ENCODE measurements at regions not wholly inside any gene's neighbourhood (a gene's known extent, or its start where the extent isn't known, plus 50 kb on each side); places are given as distances from the start of the nearest gene placed in this dataset.
"Not testable (repeated sequence)": the region's sequence is repeated elsewhere in the genome, so short reads cannot be mapped to it uniquely, and the experiment has no call there.

- Histone ChIP-seq H3K27me3 (ENCODE audit: insufficient read depth in 3 of 3, low read length in 2 of 3) (no peaks in the 10 kb centered on the region), H3K4me1 (no peaks in the 10 kb centered on the region), H3K9me3 (no peaks in the 10 kb centered on the region), H3K4me3 (no peak overlapping the region), H3K36me3 (ENCODE audit: insufficient read depth in 1 of 2, low read depth in 1 of 2) (no peaks in the 10 kb centered on the region), H3K27ac (no peak overlapping the region)
- intact Hi-C loops (cut with DNase I): no loop called here
- ATAC-seq: no peak
- no peak for DNase-seq
- no peak for TF ChIP-seq CTCF (IDR thresholded peaks at IDR 0.05)
- 36 to 37% (median 37%) methylated on average over 2 of the region's 2 CpGs for WGBS, 3 donors
These were observed 65.3 kb downstream of the CDO1 start for GRCh38 chr5:115751176-115751575.

- Histone ChIP-seq H3K4me3 (no peak overlapping the region), H3K27me3 (ENCODE audit: insufficient read depth in 3 of 3, low read length in 2 of 3) (no peaks in the 10 kb centered on the region), H3K4me1 (no peaks in the 10 kb centered on the region), H3K36me3 (ENCODE audit: insufficient read depth in 1 of 2, low read depth in 1 of 2) (no peaks in the 10 kb centered on the region), H3K27ac (no peak overlapping the region), H3K9me3 (peaks cover 9% of the 10 kb centered on the region)
- ATAC-seq: no peak
- intact Hi-C loops (cut with DNase I): no loop called here
- TF ChIP-seq CTCF (IDR thresholded peaks at IDR 0.05): no peak
- WGBS, 3 donors: 53 to 64% (median 63%) methylated on average over 1 of the region's 1 CpG
- DNase-seq: no peak
These were observed 67.4 kb downstream of the CDO1 start for GRCh38 chr5:115749016-115749415.

DNA sequence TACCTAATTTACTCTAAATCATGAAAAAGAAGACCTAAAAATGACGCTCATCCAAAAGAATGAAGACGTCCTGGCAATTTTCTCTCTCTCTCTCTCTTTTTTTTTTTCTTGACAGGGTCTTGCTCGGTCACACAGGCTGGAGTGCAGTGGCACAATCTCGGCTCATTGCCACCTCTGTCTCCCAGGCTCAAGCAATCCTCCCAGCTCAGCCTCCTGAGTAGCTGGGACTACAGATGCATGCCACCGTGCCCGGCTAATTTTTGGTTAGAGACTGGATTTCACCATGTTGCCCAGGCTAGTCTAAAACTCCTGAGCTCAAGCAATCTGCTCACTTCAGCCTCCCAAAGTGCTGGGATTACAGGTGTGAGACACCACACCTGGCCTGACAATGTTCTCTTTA, 77.2 kb downstream of the CDO1 start:
- ATAC-seq; H3K9me3 ChIP-seq; H3K27ac ChIP-seq; H3K36me3 ChIP-seq (ENCODE audit: insufficient read depth in 1 of 2, low read depth in 1 of 2); H3K27me3 ChIP-seq (ENCODE audit: insufficient read depth in 3 of 3, low read length in 2 of 3); intact Hi-C loops (cut with DNase I); DNase-seq; H3K4me1 ChIP-seq; H3K4me3 ChIP-seq: not testable (repeated sequence)
- 83 to 89% (median 84%) methylated on average over 6 of the region's 6 CpGs for WGBS, 3 donors

DNA sequence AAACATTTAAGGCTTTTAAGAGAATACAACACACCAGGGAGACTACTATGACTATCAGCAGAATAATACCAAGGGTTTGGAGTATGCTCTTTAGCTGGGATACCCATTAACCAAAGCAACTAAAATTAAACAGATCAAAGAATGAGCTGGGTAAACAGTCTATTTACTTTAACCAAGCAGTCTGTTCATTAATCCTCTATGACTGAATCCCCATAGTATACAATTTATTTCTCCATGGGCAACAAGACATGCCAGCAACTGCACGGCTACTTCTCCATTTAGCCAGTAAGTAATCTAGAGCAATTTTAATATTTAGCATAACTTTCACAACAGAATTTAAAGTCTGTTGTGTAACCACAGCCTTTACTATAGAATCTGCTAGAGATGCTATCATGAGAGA, 77.6 kb downstream of the CDO1 start:
- Histone ChIP-seq H3K36me3 (ENCODE audit: insufficient read depth in 1 of 2, low read depth in 1 of 2) (no peaks in the 10 kb centered on the region), H3K9me3 (peaks cover 7% of the 10 kb centered on the region), H3K27ac (no peak overlapping the region), H3K4me3 (no peak overlapping the region), H3K4me1 (no peaks in the 10 kb centered on the region), H3K27me3 (ENCODE audit: insufficient read depth in 3 of 3, low read length in 2 of 3) (no peaks in the 10 kb centered on the region)
- 50 to 88% (median 87%) methylated on average over 1 of the region's 1 CpG for WGBS, 3 donors
- no peak for DNase-seq
- ATAC-seq: no peak
- TF ChIP-seq CTCF (IDR thresholded peaks at IDR 0.05): no peak
- intact Hi-C loops (cut with DNase I): no loop called here

DNA sequence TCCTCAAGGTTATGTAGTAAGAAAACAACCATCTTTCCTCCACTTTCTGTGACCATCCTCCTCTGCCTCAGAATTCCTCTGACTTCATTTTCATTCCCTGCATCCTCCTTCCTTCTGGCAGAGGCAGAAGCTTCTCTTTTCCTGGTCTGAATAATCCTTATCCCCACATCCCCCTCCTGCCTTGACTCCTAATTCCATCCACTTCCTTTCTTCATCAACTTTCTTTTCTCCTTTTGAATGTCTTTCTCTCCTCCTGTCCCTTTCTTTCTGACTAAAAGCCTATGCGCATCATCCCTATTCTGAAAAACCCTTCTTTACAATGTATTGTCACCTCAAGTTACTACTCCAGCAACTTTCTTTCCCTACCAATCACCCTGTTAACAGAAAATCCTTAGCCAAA, 79.0 kb downstream of the CDO1 start:
- Histone ChIP-seq H3K27ac (no peak overlapping the region), H3K4me3 (no peak overlapping the region), H3K9me3 (peaks cover 3% of the 10 kb centered on the region), H3K36me3 (ENCODE audit: insufficient read depth in 1 of 2, low read depth in 1 of 2) (no peaks in the 10 kb centered on the region), H3K27me3 (ENCODE audit: insufficient read depth in 3 of 3, low read length in 2 of 3) (no peaks in the 10 kb centered on the region), H3K4me1 (no peaks in the 10 kb centered on the region)
- DNase-seq (no peak), ATAC-seq (no peak)
- no peak for TF ChIP-seq CTCF (IDR thresholded peaks at IDR 0.05)
- 95 to 100% (median 98%) methylated on average over 1 of the region's 1 CpG for WGBS, 3 donors
- intact Hi-C loops (cut with DNase I): no loop called here
